A673 (cell line): ENCODE measurements at regions not wholly inside any gene's neighbourhood (a gene's known extent, or its start where the extent isn't known, plus 50 kb on each side); places are given as distances from the start of the nearest gene placed in this dataset.

Experiments used
- BruUV-seq: library from RNA; stranded (reverse); fragments of 400-500 nt; replicated peaks from 2 replicates; lab custom pipeline; 2021; lab: Mats Ljungman, UMichigan
- CTCF ChIA-PET: fragments of 300-600 bp; sonication (Branson Sonifier 250); formaldehyde crosslinking; loops from one replicate; lab custom pipeline; 2022; ENCODE audit warnings: antibody characterized with exemption; lab: Charles Lee
- POLR2A ChIA-PET: fragments of 300-600 bp; sonication (Branson Sonifier 250); formaldehyde crosslinking; loops from one replicate; lab custom pipeline; 2022; ENCODE audit warnings: antibody characterized with exemption; ENCODE audit not compliant: low non-redundant PET; lab: Charles Lee
- DNase-seq: peaks from one replicate; pipeline ENCODE4 v3.0.0-alpha.2; 2015; ENCODE audit warnings: low spot score
- H3K27ac ChIP-seq: fragments of 200-600 bp; sonication (generic); 2 replicates; pipeline ENCODE4 v1.5.1; 2016; ENCODE audit warnings: mixed run types, low read depth, mild to moderate bottlenecking, mixed read lengths, antibody characterized with exemption, low read length; ENCODE audit not compliant: poor library complexity, severe bottlenecking
- H3K27me3 ChIP-seq: fragments of 200-600 bp; sonication (generic); replicated peaks from 2 replicates; pipeline ENCODE4 v1.6.1; 2017; ENCODE audit warnings: mixed run types, low read depth, mild to moderate bottlenecking, mixed read lengths, antibody characterized with exemption, low read length; ENCODE audit not compliant: insufficient read depth, poor library complexity
- H3K36me3 ChIP-seq: fragments of 200-600 bp; sonication (generic); 2 replicates; pipeline ENCODE4 v1.6.1; 2016; ENCODE audit warnings: mixed run types, mild to moderate bottlenecking, mixed read lengths, antibody characterized with exemption, low read length; ENCODE audit not compliant: insufficient read depth, poor library complexity, severe bottlenecking
- H3K4me1 ChIP-seq: fragments of 200-600 bp; sonication (generic); 2 replicates; pipeline ENCODE4 v1.6.1; 2017; ENCODE audit warnings: mixed run types, mild to moderate bottlenecking, mixed read lengths, antibody characterized with exemption, low read length; ENCODE audit not compliant: insufficient read depth, poor library complexity, severe bottlenecking
- H3K4me3 ChIP-seq: fragments of 200-600 bp; sonication (generic); 2 replicates; pipeline ENCODE4 v1.5.1; 2016; ENCODE audit warnings: low read depth, mixed run types, mild to moderate bottlenecking, mixed read lengths, low read length; ENCODE audit not compliant: poor library complexity, severe bottlenecking
- H3K9me3 ChIP-seq: fragments of 200-600 bp; sonication (generic); 2 replicates; pipeline ENCODE4 v1.6.1; 2016; ENCODE audit warnings: mixed run types, low read depth, mild to moderate bottlenecking, mixed read lengths, antibody characterized with exemption, low read length; ENCODE audit not compliant: poor library complexity, severe bottlenecking
- CTCF ChIP-seq: fragments of 300-800, 200-600 bp; sonication (generic); conservative IDR thresholded peaks from 2 replicates; pipeline ENCODE4 v1.5.1; 2017; ENCODE audit warnings: low read depth, mild to moderate bottlenecking, antibody characterized with exemption, low read length, moderate library complexity, mixed read lengths
- EZH2 ChIP-seq: fragments of 200-600 bp; sonication (generic); IDR thresholded peaks from 2 replicates; pipeline ENCODE4 v1.6.1; 2017; ENCODE audit warnings: borderline replicate concordance, low read depth, mild to moderate bottlenecking, mixed read lengths, antibody characterized with exemption, low read length; ENCODE audit not compliant: poor library complexity, severe bottlenecking
- intact Hi-C: fragments of 100-400 bp; cut with micrococcal nuclease; formaldehyde crosslinking; loops from one replicate; pipeline ENCODE4 v1.10.0; 2022; ENCODE audit not compliant: unreplicated experiment

DNA sequence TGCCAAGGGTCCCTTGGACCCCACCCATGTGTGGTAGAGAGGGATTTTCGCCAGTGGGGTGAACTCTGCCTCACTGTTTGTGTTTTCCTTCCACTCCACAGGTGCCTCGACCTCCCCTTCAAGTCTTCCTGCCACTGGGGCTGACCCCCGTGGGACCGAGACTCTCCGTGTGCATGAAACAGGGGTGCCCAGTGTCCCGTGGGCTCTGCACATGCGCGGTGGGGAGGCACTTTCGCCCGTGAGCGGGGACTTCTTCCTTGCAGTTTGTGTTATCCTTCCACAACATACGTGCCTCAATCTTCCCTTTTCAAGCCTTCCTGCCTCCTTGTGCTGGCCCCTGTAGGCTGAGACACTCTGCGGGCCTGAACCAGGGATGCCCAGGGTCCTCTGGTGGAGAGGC, 362.4 kb downstream of the ALG10 start:
- intact Hi-C loops: no loop called here
- H3K4me1 ChIP-seq: no peaks in the 10 kb centered on the region
- peaks cover 14% of the 10 kb centered on the region for H3K9me3 ChIP-seq
- DNase-seq: no peak
- POLR2A ChIA-PET: no interaction called here
- TF ChIP-seq CTCF (no peak), EZH2 (no peak)
- BruUV-seq: no TSS peak
- H3K27me3 ChIP-seq: no peaks in the 10 kb centered on the region
- no peak overlapping the region for H3K4me3 ChIP-seq
- no peaks in the 10 kb centered on the region for H3K36me3 ChIP-seq
- H3K27ac ChIP-seq: no peak overlapping the region
- CTCF ChIA-PET: no interaction called here

DNA sequence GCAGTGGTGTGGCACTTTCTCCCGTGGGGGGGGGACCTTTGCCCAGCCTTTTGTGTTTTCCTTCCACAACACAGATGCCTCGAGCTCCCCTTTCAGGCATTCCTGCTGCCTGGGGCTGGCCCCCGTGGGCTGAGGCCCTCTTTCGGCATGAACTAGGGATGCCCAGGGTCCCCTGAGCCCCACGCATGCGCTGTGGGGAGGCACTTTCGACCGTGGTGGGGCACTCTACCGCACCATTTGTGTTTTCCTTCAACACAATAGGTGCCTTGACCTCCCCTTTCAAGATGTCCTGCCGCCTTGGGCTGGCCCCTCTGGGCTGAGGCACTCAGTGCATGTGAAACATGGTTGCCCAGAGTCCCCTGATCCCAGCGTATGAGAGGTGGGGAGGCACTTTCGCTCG, 363.7 kb downstream of the ALG10 start:
- no peak overlapping the region for H3K4me3 ChIP-seq
- TF ChIP-seq EZH2 (no peak), CTCF (no peak)
- DNase-seq: no peak
- ChIA-PET CTCF (no interaction called here), POLR2A (no interaction called here)
- BruUV-seq: no TSS peak
- peaks cover 15% of the 10 kb centered on the region for H3K9me3 ChIP-seq
- intact Hi-C loops: no loop called here
- H3K27me3 ChIP-seq: no peaks in the 10 kb centered on the region
- H3K36me3 ChIP-seq: no peaks in the 10 kb centered on the region
- no peaks in the 10 kb centered on the region for H3K4me1 ChIP-seq
- H3K27ac ChIP-seq: no peak overlapping the region

GRCh38 chr12:34386621-34387255, 364.4 kb downstream of the ALG10 start:
- no peak for TF ChIP-seq CTCF
- TF ChIP-seq EZH2: no peak

More at GRCh38 chr12:34386621-34387255, 364.4 kb downstream of the ALG10 start:
- intact Hi-C loops: no loop called here
- Histone ChIP-seq H3K4me3 (no peak overlapping the region), H3K27ac (no peak overlapping the region), H3K36me3 (no peaks in the 10 kb centered on the region), H3K4me1 (no peaks in the 10 kb centered on the region), H3K9me3 (peaks cover 20% of the 10 kb centered on the region), H3K27me3 (no peaks in the 10 kb centered on the region)
- BruUV-seq: no TSS peak
- no peak for DNase-seq
- ChIA-PET CTCF (no interaction called here), POLR2A (no interaction called here)
